ENCODE measurements at regions not wholly inside any gene's neighbourhood (a gene's known extent, or its start where the extent isn't known, plus 50 kb on each side); places are given as distances from the start of the nearest gene placed in this dataset.

DNA sequence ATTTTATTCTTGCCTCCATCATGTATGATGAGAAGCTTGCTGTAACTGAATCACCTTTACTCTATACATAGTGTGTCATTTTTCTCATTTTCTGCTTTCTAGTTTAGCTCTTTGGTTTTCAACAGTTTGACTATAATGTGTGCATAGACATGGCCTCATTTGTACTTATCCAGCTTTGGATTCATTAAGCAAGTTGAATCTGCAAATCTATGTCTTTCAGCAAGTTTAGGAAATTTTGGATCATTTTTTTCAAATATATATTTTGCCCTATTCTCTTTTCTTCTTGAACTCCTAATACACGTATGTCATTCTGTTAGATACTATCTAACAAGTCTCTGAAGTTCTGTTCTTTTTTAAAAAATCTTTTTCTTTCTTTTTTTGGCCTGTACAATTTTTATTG is 57.8 kb downstream of the PRLHR start:
- TF ChIP-seq, protein P1, sequence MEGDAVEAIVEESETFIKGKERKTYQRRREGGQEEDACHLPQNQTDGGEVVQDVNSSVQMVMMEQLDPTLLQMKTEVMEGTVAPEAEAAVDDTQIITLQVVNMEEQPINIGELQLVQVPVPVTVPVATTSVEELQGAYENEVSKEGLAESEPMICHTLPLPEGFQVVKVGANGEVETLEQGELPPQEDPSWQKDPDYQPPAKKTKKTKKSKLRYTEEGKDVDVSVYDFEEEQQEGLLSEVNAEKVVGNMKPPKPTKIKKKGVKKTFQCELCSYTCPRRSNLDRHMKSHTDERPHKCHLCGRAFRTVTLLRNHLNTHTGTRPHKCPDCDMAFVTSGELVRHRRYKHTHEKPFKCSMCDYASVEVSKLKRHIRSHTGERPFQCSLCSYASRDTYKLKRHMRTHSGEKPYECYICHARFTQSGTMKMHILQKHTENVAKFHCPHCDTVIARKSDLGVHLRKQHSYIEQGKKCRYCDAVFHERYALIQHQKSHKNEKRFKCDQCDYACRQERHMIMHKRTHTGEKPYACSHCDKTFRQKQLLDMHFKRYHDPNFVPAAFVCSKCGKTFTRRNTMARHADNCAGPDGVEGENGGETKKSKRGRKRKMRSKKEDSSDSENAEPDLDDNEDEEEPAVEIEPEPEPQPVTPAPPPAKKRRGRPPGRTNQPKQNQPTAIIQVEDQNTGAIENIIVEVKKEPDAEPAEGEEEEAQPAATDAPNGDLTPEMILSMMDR (IDR thresholded peaks at IDR 0.05) = no peak

DNA sequence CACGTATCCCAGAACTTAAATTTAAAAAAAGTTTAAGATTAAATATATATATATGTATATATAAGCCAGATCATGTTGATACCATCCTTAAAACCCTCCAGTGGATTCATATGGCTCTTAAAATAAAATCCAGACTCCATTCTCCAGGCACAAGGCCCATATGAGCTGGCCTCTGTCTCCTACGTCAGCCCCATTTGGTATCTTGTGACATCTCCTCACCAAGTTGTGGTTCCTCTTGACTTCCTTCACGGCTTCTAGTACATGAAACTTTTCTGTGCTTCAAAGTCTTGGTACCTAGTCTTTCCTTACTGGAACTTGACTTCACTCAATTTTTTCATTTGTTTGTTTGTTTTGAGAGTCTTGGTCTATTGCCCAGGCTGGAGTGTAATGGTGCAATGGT is 61.3 kb downstream of the PRLHR start:
- TF ChIP-seq, protein P1 (IDR thresholded peaks at IDR 0.05) = no peak

DNA sequence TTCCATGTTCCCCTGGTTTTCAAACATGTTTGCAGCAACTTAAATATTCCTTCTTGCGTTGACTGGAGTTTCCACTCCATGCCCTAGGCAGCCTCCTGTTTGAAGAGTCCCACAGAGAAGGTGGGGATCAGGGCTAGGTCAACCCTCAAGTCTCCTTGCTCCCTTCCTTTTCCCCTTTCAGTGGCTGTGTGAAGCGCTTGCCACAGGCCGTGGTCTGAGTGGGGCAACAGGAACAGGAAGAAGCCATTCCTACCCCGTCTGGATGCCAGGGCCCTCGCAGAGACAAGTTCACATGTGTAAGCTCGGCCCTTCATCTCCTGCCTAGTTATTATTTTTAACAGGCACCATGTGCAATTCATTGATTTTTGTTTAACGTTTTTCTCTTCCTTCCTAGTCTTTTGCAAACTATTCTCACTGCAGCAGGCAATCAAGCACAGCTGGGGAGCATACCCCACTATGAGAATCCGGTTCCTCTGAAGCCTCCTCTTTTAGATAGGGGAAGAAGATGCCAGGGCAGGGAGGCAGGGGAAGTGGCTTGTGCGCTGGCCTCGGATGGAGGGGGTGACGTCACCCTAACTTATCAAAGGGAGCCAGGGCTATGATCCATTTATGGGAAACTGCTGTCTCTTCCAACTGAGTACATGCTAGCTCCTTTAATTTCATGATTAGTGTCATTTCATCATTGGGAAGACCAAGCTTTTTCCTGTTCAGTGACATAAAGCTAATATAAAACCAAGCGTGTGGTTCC is 64.2 kb downstream of the PRLHR start:
- TF ChIP-seq, protein P1 (IDR thresholded peaks at IDR 0.05) = no peak

DNA sequence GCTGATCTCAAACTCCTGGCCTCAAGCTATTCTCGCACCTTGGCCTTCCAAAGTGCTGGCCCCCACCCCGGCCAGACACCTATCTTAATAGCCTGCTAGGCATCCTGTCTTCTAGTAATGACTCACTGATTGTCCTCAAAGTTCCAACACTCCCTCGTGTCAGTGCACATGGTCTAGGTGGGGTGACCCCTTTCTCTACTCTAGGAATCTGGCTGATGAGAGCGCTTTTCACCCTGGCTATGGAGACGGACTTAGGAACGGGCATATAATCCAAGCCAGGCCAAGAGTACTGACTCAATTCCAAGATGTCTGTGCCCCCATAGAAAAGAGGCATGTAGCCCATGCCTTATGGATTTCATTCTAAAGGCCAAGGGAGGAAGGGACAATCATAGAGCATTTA is 67.0 kb downstream of the PRLHR start:
- TF ChIP-seq, protein P1 (IDR thresholded peaks at IDR 0.05) = no peak

DNA sequence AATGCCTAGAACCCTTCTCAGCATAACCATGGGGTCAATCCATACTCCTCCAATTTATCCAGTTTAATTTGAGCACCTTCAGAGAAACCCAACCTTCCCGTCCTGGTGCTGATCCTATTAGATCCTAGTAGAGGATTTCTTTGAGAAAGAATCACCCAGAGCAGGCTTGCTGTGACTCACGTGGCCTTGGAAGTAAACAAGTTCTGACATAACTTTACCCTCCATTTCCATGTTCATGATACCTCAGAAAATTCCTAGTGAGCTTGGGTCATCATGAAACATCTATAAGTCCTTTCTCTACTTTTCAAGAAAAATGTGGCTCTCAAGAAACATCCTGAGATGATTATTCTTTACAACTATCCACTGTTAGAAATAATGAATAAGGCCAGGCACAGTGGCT is 71.7 kb downstream of the PRLHR start:
- TF ChIP-seq, protein P1 (IDR thresholded peaks at IDR 0.05) = no peak

DNA sequence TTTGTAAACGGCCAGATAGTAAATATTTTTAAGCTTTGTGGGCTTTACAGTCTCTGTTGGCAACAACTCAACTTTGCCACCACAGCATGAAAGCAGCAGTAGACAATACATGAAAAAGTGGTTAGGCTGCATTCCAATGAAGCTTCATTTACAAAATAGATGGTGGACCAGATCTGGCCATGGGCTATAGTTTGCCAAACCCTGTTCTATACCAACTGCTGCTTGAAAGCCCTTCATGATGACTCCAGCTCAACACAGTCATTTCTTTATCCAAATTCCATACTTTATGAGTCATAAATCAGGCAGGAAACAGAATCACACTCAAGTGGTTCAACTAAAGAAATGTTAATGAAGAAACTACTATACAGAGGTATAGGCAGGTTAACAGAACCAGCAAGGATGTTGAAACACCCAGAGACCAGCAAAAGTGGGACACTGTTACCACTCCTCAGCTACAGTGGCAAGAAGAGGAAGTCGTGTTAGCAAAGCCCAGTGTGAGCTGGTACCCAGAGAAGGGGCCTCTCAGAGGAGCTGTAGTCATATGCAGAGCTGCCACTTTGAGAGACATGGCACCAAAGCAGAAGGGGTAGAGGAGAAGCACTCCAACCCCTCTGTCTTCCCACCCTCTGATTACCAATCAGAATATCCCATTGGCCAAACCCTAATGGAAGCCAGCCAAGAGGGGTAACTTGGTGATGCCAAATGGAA is 72.5 kb downstream of the PRLHR start:
- TF ChIP-seq, protein P1 (IDR thresholded peaks at IDR 0.05) = no peak

DNA sequence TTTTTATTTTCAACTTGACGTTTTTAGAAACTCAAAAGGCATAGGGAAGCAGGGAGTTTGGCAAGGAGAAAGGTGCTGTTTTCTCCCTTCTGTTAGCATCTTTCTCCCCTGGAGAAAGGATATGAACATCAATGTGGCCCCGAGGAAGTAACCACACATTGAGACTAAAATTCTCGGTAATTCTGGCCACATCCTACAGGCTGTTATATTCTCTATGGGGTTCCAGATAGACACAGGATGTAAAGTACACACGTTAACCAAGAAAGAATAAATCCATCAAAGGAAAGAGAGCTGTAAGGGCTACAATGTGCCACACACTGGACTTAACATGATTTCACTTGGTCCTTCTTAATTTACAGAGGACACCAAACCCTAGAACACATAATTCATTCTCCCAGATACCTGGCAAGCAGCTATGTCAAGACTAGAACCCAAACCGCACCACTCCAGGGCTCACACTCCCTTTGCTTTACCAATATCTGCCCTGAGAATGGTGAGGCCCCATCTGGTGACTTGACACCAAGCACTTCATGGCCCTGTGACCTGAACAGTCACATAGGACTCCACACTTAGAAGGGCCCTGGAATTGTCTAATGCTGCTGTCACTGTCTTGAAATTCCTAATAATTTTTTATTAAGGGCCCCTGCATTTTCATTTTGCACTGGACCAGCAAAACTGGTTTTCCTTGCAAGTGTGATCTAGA is 73.9 kb downstream of the PRLHR start:
- TF ChIP-seq, protein P1 (IDR thresholded peaks at IDR 0.05) = no peak

Data from LNCAP (cell line).